IPS-20b (cell line): ENCODE measurements at regions not wholly inside any gene's neighbourhood (a gene's known extent, or its start where the extent isn't known, plus 50 kb on each side); places are given as distances from the start of the nearest gene placed in this dataset.
"Not testable (repeated sequence)": the region's sequence is repeated elsewhere in the genome, so short reads cannot be mapped to it uniquely, and the experiment has no call there.

Source experiments
- H3K27ac ChIP-seq: one replicate; pipeline ENCODE4 v1.5.1; 2013; ENCODE audit warnings: low read length
- H3K27me3 ChIP-seq: 2 replicates; pipeline ENCODE4 v1.6.1; 2013; ENCODE audit warnings: mild to moderate bottlenecking, low read length, inconsistent platforms; ENCODE audit not compliant: insufficient read depth
- H3K36me3 ChIP-seq: 2 replicates; pipeline ENCODE4 v1.6.1; 2013; ENCODE audit warnings: low read depth, mild to moderate bottlenecking, inconsistent platforms, low read length, moderate library complexity; ENCODE audit not compliant: insufficient read depth
- H3K4me1 ChIP-seq: 2 replicates; pipeline ENCODE4 v1.6.1; 2013; ENCODE audit warnings: mild to moderate bottlenecking, control low read depth, inconsistent platforms, low read length, moderate library complexity; ENCODE audit not compliant: insufficient read depth
- H3K4me3 ChIP-seq: 2 replicates; pipeline ENCODE4 v1.5.1; 2013; ENCODE audit warnings: mild to moderate bottlenecking, low read length, inconsistent platforms
- H3K9ac ChIP-seq: 2 replicates; pipeline ENCODE4 v1.6.1; 2013; ENCODE audit warnings: low read depth, mild to moderate bottlenecking, inconsistent platforms, low read length, moderate library complexity
- H3K9me3 ChIP-seq: 2 replicates; pipeline ENCODE4 v1.6.1; 2013; ENCODE audit warnings: mild to moderate bottlenecking, low read depth, low read length, inconsistent platforms; ENCODE audit not compliant: insufficient read depth

DNA sequence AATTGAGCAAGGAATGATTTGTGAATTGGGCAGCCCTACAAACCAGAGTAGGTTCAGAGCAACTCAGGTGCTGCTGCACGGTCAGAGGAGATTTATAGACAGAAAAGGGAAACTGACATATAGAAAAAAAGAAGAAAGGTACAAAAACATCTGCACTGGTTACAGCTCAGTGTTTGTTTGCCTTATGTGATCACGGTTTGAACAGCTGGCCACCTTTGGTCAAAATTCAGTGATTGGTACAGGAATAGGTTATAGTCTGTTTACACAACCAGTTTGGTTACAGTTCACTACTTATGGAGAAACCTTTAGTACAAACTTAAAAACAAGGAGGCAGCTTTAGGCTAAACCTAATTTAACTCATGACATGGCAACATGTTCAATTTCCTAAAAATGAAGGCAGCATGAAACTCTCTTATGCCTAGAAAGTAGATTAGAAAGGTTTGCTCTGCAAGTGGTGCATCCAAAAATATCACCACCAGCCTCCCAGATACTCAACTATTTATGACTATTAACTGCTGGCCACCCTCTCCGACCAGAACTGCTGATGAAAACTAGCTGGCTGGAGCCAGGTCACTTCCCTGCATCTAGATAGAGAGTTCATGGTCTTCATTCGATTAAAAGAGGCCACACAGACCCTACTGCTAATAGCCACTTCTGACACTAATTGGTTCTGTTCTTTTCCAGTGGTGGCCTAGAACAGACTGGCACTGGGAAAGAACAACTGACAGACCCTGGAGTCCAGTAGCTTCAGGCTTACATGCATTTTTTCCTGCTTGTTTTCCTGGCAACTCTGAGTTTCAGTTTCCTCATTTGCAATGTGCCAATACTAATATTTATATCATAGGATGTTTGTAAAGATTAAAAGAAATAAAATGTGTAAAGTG is 548.0 kb downstream of the CCSER2 start:
- H3K4me3 ChIP-seq: no peak overlapping the region
- H3K27ac ChIP-seq: no peak overlapping the region
- no peaks in the 10 kb centered on the region for H3K27me3 ChIP-seq
- no peaks in the 10 kb centered on the region for H3K9me3 ChIP-seq
- no peak overlapping the region for H3K9ac ChIP-seq
- H3K36me3 ChIP-seq: no peaks in the 10 kb centered on the region
- no peaks in the 10 kb centered on the region for H3K4me1 ChIP-seq

DNA sequence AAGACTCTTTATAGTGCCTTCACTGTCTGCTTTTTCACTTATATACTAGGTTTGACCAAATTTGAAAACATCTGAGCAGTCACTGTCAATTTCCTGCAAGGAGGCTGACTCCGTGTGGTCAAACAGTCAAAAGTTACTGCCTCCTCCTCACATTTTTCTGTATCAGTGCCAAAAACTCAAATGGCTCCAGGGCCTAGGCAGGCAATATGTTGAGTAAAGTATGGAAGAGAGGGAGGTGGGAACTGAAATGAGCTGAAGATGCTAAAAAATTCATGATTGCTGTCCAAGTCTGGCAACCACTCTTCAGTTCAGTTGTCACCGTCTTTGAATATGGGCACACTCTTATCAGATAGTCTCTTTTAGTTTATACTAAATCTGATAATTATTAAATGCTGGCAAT is 551.6 kb downstream of the CCSER2 start:
- H3K4me1 ChIP-seq: no peaks in the 10 kb centered on the region
- H3K4me3 ChIP-seq: no peak overlapping the region
- H3K36me3 ChIP-seq: no peaks in the 10 kb centered on the region
- H3K27me3 ChIP-seq: no peaks in the 10 kb centered on the region
- no peaks in the 10 kb centered on the region for H3K9me3 ChIP-seq
- no peak overlapping the region for H3K9ac ChIP-seq
- no peak overlapping the region for H3K27ac ChIP-seq

GRCh38 chr10:84881696-84882095 is 553.3 kb downstream of the CCSER2 start:
- H3K4me3 ChIP-seq, H3K9ac ChIP-seq, H3K27me3 ChIP-seq, H3K4me1 ChIP-seq, H3K36me3 ChIP-seq, H3K27ac ChIP-seq, H3K9me3 ChIP-seq: not testable (repeated sequence)

DNA sequence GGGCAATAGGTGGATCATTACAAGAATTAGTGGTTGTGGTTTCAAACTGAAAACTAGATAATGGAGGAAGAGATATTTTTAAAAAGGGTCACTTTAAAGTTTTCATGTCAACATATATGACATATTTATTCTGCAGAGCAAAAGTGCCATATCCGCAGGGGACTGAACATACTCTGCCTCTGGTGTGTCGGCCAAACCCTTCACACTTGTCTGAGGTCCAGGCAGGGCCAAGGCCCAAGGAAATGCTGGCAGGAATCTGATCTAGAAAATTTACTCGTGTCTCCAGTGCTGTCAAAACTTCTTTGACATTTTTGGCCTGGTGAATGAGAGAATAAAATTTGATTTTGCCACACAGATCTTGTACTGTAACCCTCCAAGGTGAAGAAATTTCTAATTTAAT is 562.3 kb downstream of the CCSER2 start:
- no peaks in the 10 kb centered on the region for H3K36me3 ChIP-seq
- no peak overlapping the region for H3K4me3 ChIP-seq
- H3K9ac ChIP-seq: no peak overlapping the region
- H3K27me3 ChIP-seq: no peaks in the 10 kb centered on the region
- H3K4me1 ChIP-seq: no peaks in the 10 kb centered on the region
- no peak overlapping the region for H3K27ac ChIP-seq
- H3K9me3 ChIP-seq: no peaks in the 10 kb centered on the region; the same call in 1 of the 2 replicates

- Histone ChIP-seq H3K9ac (no peak overlapping the region), H3K4me3 (no peak overlapping the region), H3K27ac (no peak overlapping the region), H3K4me1 (no peaks in the 10 kb centered on the region), H3K27me3 (no peaks in the 10 kb centered on the region), H3K9me3 (no peaks in the 10 kb centered on the region; the same call in 1 of the 2 replicates), H3K36me3 (no peaks in the 10 kb centered on the region)
Observed at GRCh38 chr10:84891631-84892030, 563.2 kb downstream of the CCSER2 start.

- Histone ChIP-seq H3K4me1 (no peaks in the 10 kb centered on the region), H3K27me3 (no peaks in the 10 kb centered on the region), H3K36me3 (no peaks in the 10 kb centered on the region), H3K9me3 (no peaks in the 10 kb centered on the region), H3K27ac (no peak overlapping the region), H3K4me3 (no peak overlapping the region), H3K9ac (no peak overlapping the region)
Observed at GRCh38 chr10:84895541-84895940, 567.2 kb downstream of the CCSER2 start.

DNA sequence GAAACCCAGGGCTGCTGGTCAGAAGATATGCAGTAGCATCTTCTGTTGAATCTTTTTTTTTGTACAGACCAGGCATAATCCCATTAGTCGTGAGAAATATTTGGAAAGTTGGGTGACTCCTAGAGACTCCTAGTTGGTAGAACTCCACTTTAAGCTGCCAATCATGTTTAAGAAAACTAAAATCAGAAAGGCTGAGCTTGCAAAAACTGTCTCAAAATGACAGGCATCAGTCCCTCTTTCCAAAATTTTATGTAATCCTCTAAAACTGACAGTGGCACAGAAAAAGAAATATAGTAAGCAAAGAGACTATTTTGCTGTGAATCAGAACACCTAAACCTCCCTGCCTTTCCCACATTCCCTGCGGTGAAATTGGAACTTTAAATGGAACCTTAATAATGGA is 568.5 kb downstream of the CCSER2 start:
- Histone ChIP-seq H3K4me3 (no peak overlapping the region), H3K27ac (no peak overlapping the region), H3K27me3 (no peaks in the 10 kb centered on the region), H3K9me3 (no peaks in the 10 kb centered on the region), H3K36me3 (no peaks in the 10 kb centered on the region), H3K9ac (no peak overlapping the region), H3K4me1 (no peaks in the 10 kb centered on the region)

DNA sequence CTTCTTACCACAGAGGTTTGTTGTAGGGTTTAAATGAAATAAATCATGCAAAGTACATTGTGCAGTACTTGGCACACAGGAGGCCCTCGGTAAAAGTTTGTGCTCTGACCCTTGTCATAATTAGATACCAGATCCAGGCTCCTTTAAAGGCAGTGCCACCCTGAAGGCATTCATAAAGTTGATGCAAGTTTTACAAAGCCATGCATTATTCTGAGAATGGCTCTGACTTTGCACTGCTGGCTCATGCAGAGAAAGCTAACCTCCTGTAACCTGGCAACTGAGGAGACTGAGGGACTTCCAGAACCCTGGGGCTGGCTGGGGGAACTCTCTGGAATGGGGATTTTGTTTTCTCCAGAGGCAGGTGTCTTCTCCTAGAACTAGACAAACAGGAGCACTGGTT is 570.9 kb downstream of the CCSER2 start:
- Histone ChIP-seq H3K9me3 (no peaks in the 10 kb centered on the region), H3K4me1 (no peaks in the 10 kb centered on the region), H3K9ac (no peak overlapping the region), H3K36me3 (no peaks in the 10 kb centered on the region), H3K27me3 (no peaks in the 10 kb centered on the region), H3K27ac (no peak overlapping the region), H3K4me3 (no peak overlapping the region)

DNA sequence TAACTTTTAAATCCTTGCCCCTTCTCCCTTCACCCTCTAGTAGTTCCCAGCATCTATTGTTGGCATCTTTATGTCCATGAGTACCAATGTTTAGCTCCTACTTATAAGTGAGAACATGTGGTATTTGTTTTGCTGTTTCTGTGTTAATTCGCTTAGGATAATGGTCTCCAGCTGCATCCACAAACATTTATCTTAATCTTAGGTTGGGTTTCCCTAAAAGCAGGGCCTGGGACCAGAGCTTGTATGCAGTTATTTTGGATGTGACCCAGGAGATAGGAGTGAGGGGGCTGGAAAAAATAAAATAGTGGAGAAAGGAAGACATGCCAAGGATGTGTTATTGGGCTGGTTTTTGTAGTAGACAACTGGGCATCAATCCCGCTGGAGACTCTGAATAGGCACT is 571.8 kb downstream of the CCSER2 start:
- H3K27ac ChIP-seq: no peak overlapping the region
- H3K9ac ChIP-seq: no peak overlapping the region
- H3K36me3 ChIP-seq: no peaks in the 10 kb centered on the region
- no peaks in the 10 kb centered on the region for H3K9me3 ChIP-seq
- no peak overlapping the region for H3K4me3 ChIP-seq
- H3K27me3 ChIP-seq: no peaks in the 10 kb centered on the region
- no peaks in the 10 kb centered on the region for H3K4me1 ChIP-seq

DNA sequence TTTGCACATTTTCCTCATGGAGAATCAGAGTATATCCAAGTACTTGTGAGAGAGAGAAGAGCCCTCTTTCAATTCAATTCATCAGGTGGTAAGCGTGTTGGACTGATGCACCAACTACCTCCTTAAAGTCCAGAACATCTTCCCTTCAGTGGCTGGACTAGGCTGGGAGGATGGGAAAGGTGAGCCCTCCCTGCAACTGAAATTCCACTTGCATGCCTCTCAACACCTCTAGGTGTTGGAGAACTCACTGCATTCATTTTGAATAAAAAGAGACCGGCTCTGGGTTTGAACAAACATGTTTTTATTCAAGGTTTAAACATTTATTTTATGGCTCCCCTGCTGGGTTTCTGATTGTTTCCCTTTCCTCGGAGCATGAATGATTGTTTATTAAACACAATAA is 573.5 kb downstream of the CCSER2 start:
- no peak overlapping the region for H3K9ac ChIP-seq
- no peaks in the 10 kb centered on the region for H3K4me1 ChIP-seq
- H3K27me3 ChIP-seq: no peaks in the 10 kb centered on the region
- H3K9me3 ChIP-seq: no peaks in the 10 kb centered on the region
- H3K4me3 ChIP-seq: no peak overlapping the region
- no peaks in the 10 kb centered on the region for H3K36me3 ChIP-seq
- H3K27ac ChIP-seq: no peak overlapping the region

DNA sequence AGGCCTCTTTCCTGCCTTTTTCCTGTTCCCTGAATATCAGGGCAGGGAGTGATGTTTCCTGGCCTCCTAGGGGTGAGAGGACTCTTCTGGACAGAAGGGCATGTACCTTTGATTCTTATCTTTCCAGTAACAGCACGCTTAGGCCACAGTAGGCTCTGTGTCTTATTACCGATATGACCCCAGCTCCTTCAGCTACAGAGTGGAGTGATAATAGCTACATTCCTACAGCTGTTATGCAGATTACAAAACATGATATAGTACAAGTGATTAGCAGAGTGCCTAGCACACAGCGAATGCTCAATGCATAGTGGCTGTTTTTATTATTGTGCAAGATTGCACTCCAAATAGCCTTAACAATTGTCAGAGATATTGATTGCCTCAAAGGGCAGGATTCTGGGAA is 574.2 kb downstream of the CCSER2 start:
- no peaks in the 10 kb centered on the region for H3K4me1 ChIP-seq
- H3K27ac ChIP-seq: no peak overlapping the region
- H3K9ac ChIP-seq: no peak overlapping the region
- H3K36me3 ChIP-seq: no peaks in the 10 kb centered on the region
- H3K4me3 ChIP-seq: no peak overlapping the region
- no peaks in the 10 kb centered on the region for H3K9me3 ChIP-seq
- H3K27me3 ChIP-seq: no peaks in the 10 kb centered on the region

DNA sequence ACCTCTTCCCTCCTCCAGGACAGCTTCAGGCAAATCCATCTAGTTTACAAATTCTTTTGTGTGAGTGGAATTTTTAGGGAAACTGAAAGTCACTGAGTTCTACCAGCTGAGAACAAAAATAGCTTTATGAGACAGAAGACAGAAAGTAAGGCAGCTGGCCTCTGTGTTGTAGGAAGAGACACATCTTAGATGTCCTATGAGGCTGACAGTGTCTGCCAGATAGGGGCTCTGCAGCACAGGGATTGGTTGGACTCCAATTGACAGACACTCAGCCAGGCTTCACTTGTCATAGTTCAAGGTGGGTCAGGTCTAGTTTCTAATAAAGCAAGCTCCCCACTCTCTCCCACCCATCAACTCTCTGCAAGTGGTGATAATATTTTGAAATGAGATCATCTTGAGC is 574.9 kb downstream of the CCSER2 start:
- no peak overlapping the region for H3K27ac ChIP-seq
- no peaks in the 10 kb centered on the region for H3K9me3 ChIP-seq
- no peak overlapping the region for H3K9ac ChIP-seq
- H3K27me3 ChIP-seq: no peaks in the 10 kb centered on the region
- H3K4me1 ChIP-seq: no peaks in the 10 kb centered on the region
- no peak overlapping the region for H3K4me3 ChIP-seq
- H3K36me3 ChIP-seq: no peaks in the 10 kb centered on the region
